Loucy (cell line): ENCODE measurements at regions not wholly inside any gene's neighbourhood (a gene's known extent, or its start where the extent isn't known, plus 50 kb on each side); places are given as distances from the start of the nearest gene placed in this dataset.

Experiments
- CTCF ChIP-seq: fragments of 200-600 bp; sonication (generic); conservative IDR thresholded peaks from 2 replicates; pipeline ENCODE4 v1.5.1; 2014; ENCODE audit warnings: mild to moderate bottlenecking, antibody characterized with exemption, low read length
- EZH2phosphoT487 ChIP-seq: fragments of 200-600 bp; IDR thresholded peaks from 2 replicates; pipeline ENCODE4 v1.6.1; 2018; ENCODE audit warnings: antibody characterized with exemption, mild to moderate bottlenecking, moderate library complexity, borderline replicate concordance

DNA sequence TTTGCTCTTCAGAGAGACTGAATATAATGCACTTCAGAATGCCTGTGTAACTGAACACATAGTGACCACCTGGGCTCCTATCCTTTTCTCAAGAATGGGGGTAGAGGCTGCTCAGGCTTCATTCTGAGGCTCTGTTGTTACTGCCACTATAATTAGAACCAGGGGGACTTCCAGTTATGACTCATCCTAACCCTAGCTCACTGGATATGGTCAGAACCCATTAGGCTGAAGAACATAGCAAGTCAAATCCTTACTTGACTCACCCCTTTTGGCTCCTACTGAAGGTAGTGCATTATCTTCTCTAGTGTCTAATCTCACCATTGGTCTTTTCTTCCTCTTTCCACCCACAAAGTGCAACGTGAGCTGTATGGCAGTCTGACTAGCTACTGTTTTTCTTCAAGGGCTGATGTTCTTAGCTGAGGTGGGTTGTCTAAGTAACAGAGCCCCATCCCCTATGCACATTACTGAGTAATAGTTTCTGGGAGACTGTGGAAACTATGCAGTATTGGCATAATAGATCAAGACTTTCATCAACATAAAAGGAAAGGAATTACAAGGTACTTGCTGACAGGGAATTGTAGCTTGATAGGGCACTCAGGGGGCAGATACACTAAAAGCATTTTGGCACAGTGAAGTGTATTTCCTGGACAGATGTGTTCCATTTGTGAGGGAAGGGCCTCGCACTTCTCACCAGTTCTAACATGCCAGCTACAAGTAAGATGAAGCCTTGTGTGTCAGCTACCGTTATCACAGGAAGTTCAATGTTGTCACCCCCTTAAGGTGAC is 431.0 kb upstream of the MEF2C start:
- TF ChIP-seq CTCF = no peak
- TF ChIP-seq EZH2phosphoT487 = no peak
